HCT116 (cell line): ENCODE measurements at regions not wholly inside any gene's neighbourhood (a gene's known extent, or its start where the extent isn't known, plus 50 kb on each side); places are given as distances from the start of the nearest gene placed in this dataset.

Experiments used
- ATAC-seq: fragments of 200-7000 bp; cut with Tn5 transposase; 2 replicates; pipeline ENCODE4 v1.9.1; 2020; ENCODE audit warnings: mild to moderate bottlenecking, moderate library complexity
- BruUV-seq: library from RNA; stranded (reverse); fragments of 400-500 nt; replicated peaks from 2 replicates; lab custom pipeline; 2021; lab: Mats Ljungman, UMichigan
- CTCF ChIA-PET: fragments of 300-600 bp; sonication (Branson Sonifier 250); formaldehyde crosslinking; loops from one replicate; lab custom pipeline; 2021; ENCODE audit warnings: antibody characterized with exemption; lab: Charles Lee
- POLR2A ChIA-PET: fragments of 300-600, 350-600 bp; sonication (Branson Sonifier 250); formaldehyde crosslinking; loops from one replicate; lab custom pipeline; 2021; ENCODE audit warnings: antibody characterized with exemption; lab: Charles Lee
- RAD21 ChIA-PET, 2 experiments: fragments of 300-600 bp; sonication (Branson Sonifier 250); formaldehyde crosslinking; loops; one replicate each; lab custom pipeline; 2023; ENCODE audit warnings: low total read pairs in 2 of 2; ENCODE audit not compliant: uncharacterized antibody in 2 of 2, unreplicated experiment in 2 of 2, low non-redundant PET in 1 of 2; lab: Charles Lee
- DNase-seq: peaks from one replicate; pipeline ENCODE4 v3.0.0-alpha.2; 2010; ENCODE audit warnings: low read depth, low spot score
- H2AFZ ChIP-seq: fragments of 200-600 bp; shearing (Covaris generic), sonication (generic); 2 replicates; pipeline ENCODE4 v1.6.1; 2017; ENCODE audit warnings: low read depth, mixed run types, mixed read lengths, antibody characterized with exemption, low read length; ENCODE audit not compliant: poor library complexity, severe bottlenecking
- H3K27ac ChIP-seq: 2 replicates; pipeline ENCODE4 v1.5.1; 2012; ENCODE audit warnings: low read depth, low read length
- H3K27me3 ChIP-seq: fragments of 200-600 bp; sonication (generic); 2 replicates; pipeline ENCODE4 v1.6.1; 2016; ENCODE audit warnings: mixed run types, low read length, mixed read lengths; ENCODE audit not compliant: insufficient read depth
- H3K36me3 ChIP-seq, 2 experiments: fragments of 200-500 bp in 1 of 2; fragments of 200-600 bp in 1 of 2; sonication (Bioruptor generic) in 1 of 2; sonication (generic) in 1 of 2; 2 replicates each; pipeline versions ENCODE4 v1.5.1 to v1.6.1; 2014 to 2016; ENCODE audit warnings: low read length in 2 of 2, inconsistent platforms in 1 of 2, mixed read lengths in 1 of 2, mixed run types in 1 of 2; ENCODE audit not compliant: insufficient read depth in 2 of 2, control insufficient read depth in 1 of 2
- H3K4me1 ChIP-seq, 2 experiments: fragments of 200-600 bp in 1 of 2; sonication (generic) in 1 of 2; 2 replicates each; pipeline versions ENCODE4 v1.5.1 to v1.6.1; 2012 to 2017; ENCODE audit warnings: low read length in 2 of 2, inconsistent platforms in 1 of 2, mild to moderate bottlenecking in 1 of 2, mixed read lengths in 1 of 2, mixed run types in 1 of 2, moderate library complexity in 1 of 2; ENCODE audit not compliant: insufficient read depth in 2 of 2, control insufficient read depth in 1 of 2
- H3K4me2 ChIP-seq: fragments of 200-600 bp; sonication (generic); 2 replicates; pipeline ENCODE4 v1.6.1; 2017; ENCODE audit warnings: mixed run types, low read length, mixed read lengths
- H3K4me3 ChIP-seq, 2 experiments: fragments of 200-600 bp in 1 of 2; sonication (generic) in 1 of 2; replicated peaks in 1 of 2; 2 replicates each; pipeline ENCODE4 v1.5.1; 2011 to 2016; ENCODE audit warnings: low read length in 2 of 2, control low read depth in 1 of 2, low read depth in 1 of 2, mild to moderate bottlenecking in 1 of 2, mixed read lengths in 1 of 2, mixed run types in 1 of 2
- H3K79me2 ChIP-seq: fragments of 200-600 bp; sonication (generic); 2 replicates; pipeline ENCODE4 v1.6.1; 2017; ENCODE audit warnings: mild to moderate bottlenecking, mixed run types, low read length, moderate library complexity, mixed read lengths; ENCODE audit not compliant: insufficient read depth
- H3K9ac ChIP-seq: fragments of 200-600 bp; sonication (generic); 2 replicates; pipeline ENCODE4 v1.6.1; 2016; ENCODE audit warnings: low read length, mixed read lengths
- H3K9me2 ChIP-seq: fragments of 200-600 bp; sonication (generic), shearing (Covaris generic); 2 replicates; pipeline ENCODE4 v1.6.1; 2017; ENCODE audit warnings: mixed run types, mild to moderate bottlenecking, moderate library complexity; ENCODE audit not compliant: insufficient read depth
- H3K9me3 ChIP-seq, 2 experiments: fragments of 200-500 bp in 1 of 2; fragments of 200-600 bp in 1 of 2; sonication (Bioruptor generic) in 1 of 2; sonication (generic) in 1 of 2; 2 replicates each; pipeline ENCODE4 v1.6.1; 2014 to 2017; ENCODE audit warnings: low read length in 2 of 2, mixed read lengths in 2 of 2, inconsistent platforms in 1 of 2, low read depth in 1 of 2, mild to moderate bottlenecking in 1 of 2, mixed run types in 1 of 2, moderate library complexity in 1 of 2; ENCODE audit not compliant: control insufficient read depth in 1 of 2, insufficient read depth in 1 of 2
- H4K20me1 ChIP-seq: fragments of 200-600 bp; sonication (generic), shearing (Covaris generic); 2 replicates; pipeline ENCODE4 v1.6.1; 2017; ENCODE audit warnings: mixed run types, mild to moderate bottlenecking, moderate library complexity; ENCODE audit not compliant: insufficient read depth
- CEBPB ChIP-seq: IDR thresholded peaks from 2 replicates; pipeline ENCODE4 v1.6.1; 2012; ENCODE audit warnings: low read depth
- CTCF ChIP-seq, 3 experiments: fragments of 200-600 bp in 1 of 3; sonication (generic) in 1 of 3; IDR thresholded peaks in 2 of 3; conservative IDR thresholded peaks in 1 of 3; 2 replicates each; pipeline ENCODE4 v1.5.1; 2012 to 2017; ENCODE audit warnings: low read depth in 2 of 3, low read length in 2 of 3, antibody characterized with exemption in 1 of 3, borderline replicate concordance in 1 of 3, control low read depth in 1 of 3, mild to moderate bottlenecking in 1 of 3, mixed read lengths in 1 of 3, mixed run types in 1 of 3, moderate library complexity in 1 of 3; ENCODE audit not compliant: insufficient read depth in 1 of 3
- MAX ChIP-seq: IDR thresholded peaks from 2 replicates; pipeline ENCODE4 v1.6.1; 2012
- RAD21 ChIP-seq: IDR thresholded peaks from 2 replicates; pipeline ENCODE4 v1.6.1; 2012; ENCODE audit warnings: low read depth, mild to moderate bottlenecking
- SRF ChIP-seq: IDR thresholded peaks from 2 replicates; pipeline ENCODE4 v1.6.1; 2012; ENCODE audit warnings: low read depth
- intact Hi-C: fragments of 100-400 bp; cut with micrococcal nuclease; formaldehyde crosslinking; loops from 2 replicates; pipeline ENCODE4 v1.10.0; 2022

GRCh38 chr3:176663837-176664831 lies 533.1 kb downstream of the TBL1XR1 start:
- Histone ChIP-seq H3K36me3 (no peaks in the 10 kb centered on the region), H3K27me3 (no peaks in the 10 kb centered on the region), H3K27ac (no peak overlapping the region), H3K4me3 (no peak overlapping the region), H3K4me1 (no peaks in the 10 kb centered on the region), H3K9ac (no peak overlapping the region), H2AFZ (peak overlapping the region; percentile 70), H3K4me2 (no peak overlapping the region), H4K20me1 (no peaks in the 10 kb centered on the region), H3K9me2 (no peaks in the 10 kb centered on the region), H3K9me3 (0 out of 4 replicates have a peak, but pooled peaks cover 0 to 2% of the 10 kb centered on the region in 2 experiments), H3K79me2 (no peaks in the 10 kb centered on the region)
- BruUV-seq = no TSS peak
- ATAC-seq (peak; percentile 81), DNase-seq (peak; percentile 33)
- peak in 2 of 3 experiments; percentile 26 to 55; a peak in 4 of 6 replicates for TF ChIP-seq CTCF (IDR thresholded peaks at IDR 0.05 in 2 of 3, conservative IDR thresholded peaks at IDR 0.05 in 1 of 3; ENCODE audit: borderline replicate concordance in 1 of 3, insufficient read depth in 1 of 3, low read depth in 2 of 3, low read length in 2 of 3)
- no peak for TF ChIP-seq MAX
- peak; percentile 74 for TF ChIP-seq RAD21
- no peak for TF ChIP-seq SRF
- peak; percentile 72 for TF ChIP-seq CEBPB
- CTCF ChIA-PET = interaction anchor here (1.1 to 3.1 kb wide), 5 partner anchors 148 to 274 kb away, joined by 3 to 35 read pairs (median 3); no protein-coding TSS in a partner anchor
- RAD21 ChIA-PET = interaction anchor here in 1 of 2 experiments (1.3 kb wide), 1 partner anchor 150 kb away, joined by 3 read pairs; no protein-coding TSS in a partner anchor
- intact Hi-C loops = loop anchor here (1.0 to 5.0 kb wide), 2 partner anchors 150 to 273 kb away; no protein-coding TSS in a partner anchor
- POLR2A ChIA-PET = no interaction called here
